H1 (cell line): ENCODE measurements at regions not wholly inside any gene's neighbourhood (a gene's known extent, or its start where the extent isn't known, plus 50 kb on each side); places are given as distances from the start of the nearest gene placed in this dataset.

ENCODE experiments used
- CTCF ChIA-PET: fragments of 300-600 bp; sonication (Branson Sonifier 250); formaldehyde crosslinking; loops from one replicate; lab custom pipeline; 2021; ENCODE audit not compliant: partially characterized antibody; lab: Charles Lee
- POLR2A ChIA-PET: fragments of 300-600 bp; sonication (Branson Sonifier 250); formaldehyde crosslinking; loops from one replicate; lab custom pipeline; 2021; ENCODE audit warnings: inconsistent platforms; ENCODE audit not compliant: partially characterized antibody; lab: Charles Lee
- DNase-seq, 2 experiments: peaks; one replicate each; pipeline versions ENCODE4 v3.0.0 to v3.0.0-alpha.2; 2010 to 2022; ENCODE audit warnings: low spot score in 2 of 2, low read depth in 1 of 2, mixed read lengths in 1 of 2
- FAIRE-seq: peaks from 2 replicates; lab custom pipeline; 2011; peaks lifted over from hg19 to GRCh38; lab: Jason Lieb, UNC
- H2AFZ ChIP-seq: 2 replicates; pipeline ENCODE4 v1.8.1; 2012; ENCODE audit warnings: low read length, inconsistent platforms
- H2AK5ac ChIP-seq: 2 replicates; pipeline ENCODE4 v1.6.1; 2013; ENCODE audit warnings: low read depth, low read length
- H2BK120ac ChIP-seq: replicated peaks from 2 replicates; pipeline ENCODE3; 2013; ENCODE audit warnings: low read depth, low read length, inconsistent platforms
- H2BK12ac ChIP-seq: 2 replicates; pipeline ENCODE4 v1.6.1; 2013; ENCODE audit warnings: low read depth, low read length
- H2BK15ac ChIP-seq: 2 replicates; pipeline ENCODE4 v1.6.1; 2013; ENCODE audit warnings: low read length
- H2BK20ac ChIP-seq: 2 replicates; pipeline ENCODE4 v1.6.1; 2013; ENCODE audit warnings: low read length
- H2BK5ac ChIP-seq: 2 replicates; pipeline ENCODE4 v1.6.1; 2013; ENCODE audit warnings: low read depth, low read length
- H3K14ac ChIP-seq: 2 replicates; pipeline ENCODE4 v1.6.1; 2013; ENCODE audit warnings: inconsistent platforms; ENCODE audit not compliant: insufficient read length
- H3K18ac ChIP-seq: 2 replicates; pipeline ENCODE4 v1.6.1; 2013; ENCODE audit warnings: low read length; ENCODE audit errors: extremely low read depth
- H3K23ac ChIP-seq: 2 replicates; pipeline ENCODE4 v1.6.1; 2013; ENCODE audit warnings: inconsistent platforms; ENCODE audit not compliant: insufficient read length
- H3K23me2 ChIP-seq: 2 replicates; pipeline ENCODE4 v1.6.1; 2013; ENCODE audit warnings: low read depth, low read length
- H3K27ac ChIP-seq: 2 replicates; pipeline ENCODE4 v1.6.1; 2011; ENCODE audit warnings: low read depth, low read length, inconsistent platforms
- H3K27me3 ChIP-seq, 4 experiments: replicated peaks in 1 of 4; 1 replicate in 1 of 4; 2 replicates in 3 of 4; pipeline versions ENCODE4 v1.6.1 to v1.8.1; 2011 to 2013; ENCODE audit warnings: low read length in 3 of 4, mild to moderate bottlenecking in 3 of 4, inconsistent platforms in 2 of 4, mixed read lengths in 2 of 4, moderate library complexity in 1 of 4; ENCODE audit not compliant: control insufficient read depth in 3 of 4, insufficient read depth in 3 of 4; ENCODE audit errors: extremely low read depth in 1 of 4
- H3K36me3 ChIP-seq, 4 experiments: 2 replicates each; pipeline versions ENCODE4 v1.6.1 to v1.8.1; 2011 to 2013; ENCODE audit warnings: mild to moderate bottlenecking in 4 of 4, low read length in 3 of 4, moderate library complexity in 2 of 4, control low read depth in 1 of 4, inconsistent platforms in 1 of 4; ENCODE audit not compliant: insufficient read depth in 4 of 4, control insufficient read depth in 2 of 4
- H3K4ac ChIP-seq: replicated peaks from 2 replicates; pipeline ENCODE3; 2013; ENCODE audit warnings: low read length, low read depth, mixed read lengths, inconsistent platforms; ENCODE audit not compliant: insufficient read length
- H3K4me1 ChIP-seq, 4 experiments: replicated peaks in 1 of 4; 1 replicate in 1 of 4; 2 replicates in 3 of 4; pipeline versions ENCODE4 v1.6.1 to v1.8.1; 2011 to 2013; ENCODE audit warnings: low read length in 3 of 4, inconsistent platforms in 2 of 4, mixed read lengths in 1 of 4; ENCODE audit not compliant: insufficient read depth in 4 of 4, control insufficient read depth in 3 of 4
- H3K4me2 ChIP-seq, 2 experiments: 2 replicates each; pipeline versions ENCODE4 v1.6.1 to v1.8.1; 2011 to 2013; ENCODE audit warnings: low read depth in 2 of 2, low read length in 2 of 2, control low read depth in 1 of 2, inconsistent platforms in 1 of 2, mild to moderate bottlenecking in 1 of 2; ENCODE audit not compliant: insufficient read depth in 1 of 2
- H3K4me3 ChIP-seq, 4 experiments: fragments of 200-600, 300-600 bp in 1 of 4; sonication (generic), shearing (Covaris generic), sonication (Bioruptor Twin) in 1 of 4; 2 replicates each; pipeline versions ENCODE4 v1.5.1 to v1.8.1; 2011 to 2016; ENCODE audit warnings: low read length in 4 of 4, low read depth in 3 of 4, control low read depth in 2 of 4, inconsistent platforms in 2 of 4, mild to moderate bottlenecking in 2 of 4, mixed read lengths in 1 of 4, moderate library complexity in 1 of 4; ENCODE audit not compliant: insufficient read depth in 2 of 4; ENCODE audit errors: extremely low read depth in 1 of 4
- H3K56ac ChIP-seq: replicated peaks from 2 replicates; pipeline ENCODE3; 2013; ENCODE audit warnings: low read depth, mild to moderate bottlenecking, mixed read lengths, low read length, inconsistent platforms; ENCODE audit not compliant: insufficient read length
- H3K79me1 ChIP-seq: 2 replicates; pipeline ENCODE4 v1.6.1; 2013; ENCODE audit warnings: low read depth, low read length, control low read depth
- H3K79me2 ChIP-seq, 2 experiments: 2 replicates each; pipeline versions ENCODE4 v1.6.1 to v1.8.1; 2012 to 2013; ENCODE audit warnings: low read length in 2 of 2, mild to moderate bottlenecking in 2 of 2, inconsistent platforms in 1 of 2; ENCODE audit not compliant: insufficient read depth in 2 of 2, control insufficient read depth in 1 of 2
- H3K9ac ChIP-seq, 4 experiments: replicated peaks in 1 of 4; 1 replicate in 1 of 4; 2 replicates in 3 of 4; pipeline versions ENCODE4 v1.6.1 to v1.8.1; 2011 to 2013; ENCODE audit warnings: low read depth in 3 of 4, low read length in 3 of 4, control low read depth in 2 of 4, mild to moderate bottlenecking in 2 of 4, moderate library complexity in 2 of 4, inconsistent platforms in 1 of 4; ENCODE audit errors: extremely low read depth in 1 of 4
- H3K9me3 ChIP-seq, 2 experiments: 2 replicates each; pipeline versions ENCODE4 v1.6.1 to v1.8.1; 2012 to 2013; ENCODE audit warnings: mild to moderate bottlenecking in 2 of 2, moderate library complexity in 2 of 2, control low read depth in 1 of 2, inconsistent platforms in 1 of 2, low read depth in 1 of 2, low read length in 1 of 2, mixed read lengths in 1 of 2; ENCODE audit not compliant: insufficient read depth in 2 of 2
- H4K20me1 ChIP-seq, 2 experiments: replicated peaks in 1 of 2; 2 replicates each; pipeline versions ENCODE3 to v1.8.1; 2011 to 2013; ENCODE audit warnings: inconsistent platforms in 2 of 2, low read length in 2 of 2, mild to moderate bottlenecking in 1 of 2; ENCODE audit not compliant: insufficient read depth in 2 of 2, control insufficient read depth in 1 of 2
- H4K5ac ChIP-seq: 2 replicates; pipeline ENCODE4 v1.6.1; 2013; ENCODE audit warnings: low read length, low read depth, mixed read lengths, inconsistent platforms; ENCODE audit not compliant: insufficient read length
- H4K8ac ChIP-seq: 2 replicates; pipeline ENCODE4 v1.8.0; 2013; ENCODE audit warnings: mild to moderate bottlenecking, moderate library complexity, low read length, inconsistent platforms; ENCODE audit not compliant: insufficient read depth; ENCODE audit errors: extremely low read depth
- H4K91ac ChIP-seq: replicated peaks from 2 replicates; pipeline ENCODE3; 2013; ENCODE audit warnings: low read length, mixed read lengths, inconsistent platforms; ENCODE audit not compliant: insufficient read length
- CTBP2 ChIP-seq: IDR thresholded peaks from 2 replicates; pipeline ENCODE4 v1.7.0; 2011; ENCODE audit warnings: borderline replicate concordance, mild to moderate bottlenecking, moderate library complexity, mixed read lengths, low read length; ENCODE audit not compliant: insufficient read depth, insufficient read length
- WGBS, 2 experiments: shearing (Covaris generic) in 1 of 2; methylation state at CpG; one replicate each; pipeline versions ENCODE4 v1.1.6 to v1.1.7; 2013 to 2015; ENCODE audit warnings: low lambda C conversion rate in 2 of 2, mixed read lengths in 2 of 2, inconsistent platforms in 1 of 2, low coverage in 1 of 2, missing lambda C conversion rate in 1 of 2; ENCODE audit not compliant: insufficient replicate concordance in 2 of 2, insufficient coverage in 1 of 2, insufficient read length in 1 of 2; ENCODE audit errors: extremely low coverage in 1 of 2, missing lambda C conversion rate in 1 of 2; 5-methylcytosine and 5-hydroxymethylcytosine counted together

- Histone ChIP-seq H4K8ac (no peak overlapping the region), H4K5ac (no peak overlapping the region), H3K14ac (no peak overlapping the region), H3K4ac (no peak overlapping the region), H3K9me3 (no peaks in the 10 kb centered on the region), H3K36me3 (no peaks in the 10 kb centered on the region), H2BK15ac (no peak overlapping the region), H3K27me3 (no peaks in the 10 kb centered on the region), H3K4me3 (no peak overlapping the region), H3K27ac (no peak overlapping the region), H2BK12ac (no peak overlapping the region), H3K79me1 (no peaks in the 10 kb centered on the region), H3K23me2 (no peaks in the 10 kb centered on the region; the same call in 1 of the 2 replicates), H3K23ac (no peak overlapping the region), H3K18ac (no peak overlapping the region; the same call in 1 of the 2 replicates), H3K79me2 (no peaks in the 10 kb centered on the region), H2BK120ac (no peak overlapping the region), H4K20me1 (no peaks in the 10 kb centered on the region), H3K56ac (no peak overlapping the region), H3K4me1 (peaks cover 0 to 2% (median 0%) of the 10 kb centered on the region in 4 experiments; a peak in 2 of 7 replicates), H2AFZ (0 out of 2 replicates have a peak overlapping the region, but pooled peaks have one; percentile 15), H2BK20ac (no peak overlapping the region), H3K9ac (no peak overlapping the region), H2BK5ac (no peak overlapping the region), H3K4me2 (peak overlapping the region in 1 of 2 experiments; percentile 17; a peak in 1 of 4 replicates), H2AK5ac (no peak overlapping the region), H4K91ac (no peak overlapping the region)
- DNase-seq (no peak), FAIRE-seq (peak; percentile 24)
- POLR2A ChIA-PET, result no interaction called here
- WGBS, 2 experiments, result 44% methylated on average over 1 of the region's 1 CpG; no CpG with 5 or more reads in 1 of the 2 experiments
- CTCF ChIA-PET, result interaction anchor here (1.0 kb wide), 1 partner anchor 15 kb away, joined by 3 read pairs; no protein-coding TSS in a partner anchor
- TF ChIP-seq CTBP2, result no peak
These were observed 384.7 kb downstream of the RPS6KC1 start for GRCh38 chr1:213435715-213436114.
